Pancreas (tissue), 10 donors: ENCODE measurements at regions not wholly inside any gene's neighbourhood (a gene's known extent, or its start where the extent isn't known, plus 50 kb on each side); places are given as distances from the start of the nearest gene placed in this dataset.

ENCODE experiments used
- ATAC-seq, 4 donors: fragments of 200-7000 bp; cut with Tn5 transposase; one replicate each; pipeline versions ENCODE4 v1.8.0 to v1.9.1; 2020; ENCODE audit warnings: mild to moderate bottlenecking in 4 of 4, moderate library complexity in 4 of 4
- DNase-seq, 6 donors: peaks; one replicate each; pipeline ENCODE4 v3.0.0-alpha.2; 2020
- FAIRE-seq: peaks from 2 replicates; lab custom pipeline; 2012; peaks lifted over from hg19 to GRCh38; lab: Jason Lieb, UNC
- H3K27ac ChIP-seq, 4 donors: fragments of 200-600 bp; sonication (generic); 1 replicate in 3 of 4; 2 replicates in 1 of 4; pipeline versions ENCODE4 v1.5.0 to v1.8.0; 2020
- H3K27me3 ChIP-seq, 4 donors: fragments of 200-600 bp; one replicate each; pipeline ENCODE4 v1.8.0; 2021
- H3K36me3 ChIP-seq, 3 donors: fragments of 200-600 bp; sonication (generic) in 1 of 3; one replicate each; pipeline versions ENCODE4 v1.5.0 to v1.8.0; 2020 to 2021
- H3K4me1 ChIP-seq, 3 donors: fragments of 200-600 bp; one replicate each; pipeline ENCODE4 v1.8.0; 2021
- H3K4me3 ChIP-seq, 4 donors: fragments of 200-600 bp; sonication (generic) in 2 of 4; one replicate each; pipeline versions ENCODE4 v1.5.0 to v1.8.0; 2020 to 2021
- H3K9me3 ChIP-seq, 4 donors: fragments of 200-600 bp; one replicate each; pipeline ENCODE4 v1.8.0; 2021
- WGBS, 2 donors: extraction: QIAGEN DNeasy Blood & Tissue Kit; methylation state at CpG; one replicate each; pipeline ENCODE4 v1.1.7; 2013; 5-methylcytosine and 5-hydroxymethylcytosine counted together
- intact Hi-C, 3 donors: fragments of 100-400 bp; cut with DNase I; formaldehyde crosslinking; loops; one replicate each; pipeline versions ENCODE4 v1.11.1 to v1.14.2; 2022
- TF ChIP-seq, protein P1 (sequence below), 4 donors: fragments of 200-600 bp; sonication (generic) in 3 of 4; IDR thresholded peaks; one replicate each; pipeline versions ENCODE4 v1.5.0 to v1.8.0; 2021; ENCODE audit warnings: antibody characterized with exemption in 4 of 4
- donor health status: healthy with polysubstance abuse.
- donor health status: DM: no; HTN: no; CAD: no; lungs with moderate emphysema.
- donor health status: DM: no; HTN: no; CAD: no.
- donor health status: control.
- donor health status: control.
- donor health status: Bipolar disorder and iron deficiency.
- donor health status: DM: yes; HTN: yes; CAD: no.
- donor health status: DM: no; HTN: no; CAD: no.
- donor health status: DM: no; HTN: no; CAD: no.
- donor health status: DM: yes; HTN: yes; CAD: no.

DNA sequence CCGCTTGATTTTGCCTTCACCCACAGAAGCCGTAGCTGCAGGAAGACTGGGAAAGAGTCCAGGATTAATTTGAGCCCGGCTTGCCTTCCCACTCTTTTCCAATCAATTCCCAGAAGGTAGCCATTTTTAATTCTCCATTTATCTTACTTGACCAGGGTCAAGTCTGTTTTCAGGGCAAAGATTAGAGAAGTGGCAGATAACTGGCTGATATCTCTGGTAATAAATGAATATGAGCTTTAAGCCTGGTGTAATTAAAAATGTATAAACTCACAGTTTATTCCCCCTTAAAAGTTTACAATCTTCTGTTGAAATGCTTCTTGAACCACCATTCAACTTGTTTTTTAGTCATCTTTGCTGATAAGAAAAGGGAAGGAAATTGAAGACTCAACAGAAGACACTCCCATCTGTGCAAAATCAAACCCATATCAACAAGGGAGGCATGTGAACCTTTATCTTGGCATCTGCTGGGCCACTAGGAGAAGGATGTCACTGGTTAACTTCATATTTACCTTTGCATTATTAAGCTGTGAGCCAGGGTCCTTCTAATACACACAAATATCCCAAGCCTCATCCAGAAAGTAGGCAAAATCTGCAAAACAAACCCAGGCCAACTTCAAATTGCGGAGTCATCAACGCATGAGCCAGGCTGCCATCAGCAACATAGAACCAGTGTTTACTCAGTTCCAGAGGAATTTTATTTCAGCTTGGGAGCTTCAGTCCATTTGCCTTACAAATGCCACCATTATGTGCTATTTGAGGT lies 314.6 kb upstream of the MAF start:
- Histone ChIP-seq H3K9me3 (no peaks in the 10 kb centered on the region), H3K27me3 (no peaks in the 10 kb centered on the region), H3K4me3 (no peak overlapping the region), H3K4me1 (no peaks in the 10 kb centered on the region), H3K27ac (no peak overlapping the region), H3K36me3 (no peaks in the 10 kb centered on the region)
- FAIRE-seq (no peak), ATAC-seq (no peak), DNase-seq (no peak)
- WGBS, 2 donors, result 37 to 38% methylated on average over 5 of the region's 5 CpGs
- TF ChIP-seq, protein P1, sequence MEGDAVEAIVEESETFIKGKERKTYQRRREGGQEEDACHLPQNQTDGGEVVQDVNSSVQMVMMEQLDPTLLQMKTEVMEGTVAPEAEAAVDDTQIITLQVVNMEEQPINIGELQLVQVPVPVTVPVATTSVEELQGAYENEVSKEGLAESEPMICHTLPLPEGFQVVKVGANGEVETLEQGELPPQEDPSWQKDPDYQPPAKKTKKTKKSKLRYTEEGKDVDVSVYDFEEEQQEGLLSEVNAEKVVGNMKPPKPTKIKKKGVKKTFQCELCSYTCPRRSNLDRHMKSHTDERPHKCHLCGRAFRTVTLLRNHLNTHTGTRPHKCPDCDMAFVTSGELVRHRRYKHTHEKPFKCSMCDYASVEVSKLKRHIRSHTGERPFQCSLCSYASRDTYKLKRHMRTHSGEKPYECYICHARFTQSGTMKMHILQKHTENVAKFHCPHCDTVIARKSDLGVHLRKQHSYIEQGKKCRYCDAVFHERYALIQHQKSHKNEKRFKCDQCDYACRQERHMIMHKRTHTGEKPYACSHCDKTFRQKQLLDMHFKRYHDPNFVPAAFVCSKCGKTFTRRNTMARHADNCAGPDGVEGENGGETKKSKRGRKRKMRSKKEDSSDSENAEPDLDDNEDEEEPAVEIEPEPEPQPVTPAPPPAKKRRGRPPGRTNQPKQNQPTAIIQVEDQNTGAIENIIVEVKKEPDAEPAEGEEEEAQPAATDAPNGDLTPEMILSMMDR (IDR thresholded peaks at IDR 0.05), result no peak
- intact Hi-C loops, result no loop called here

DNA sequence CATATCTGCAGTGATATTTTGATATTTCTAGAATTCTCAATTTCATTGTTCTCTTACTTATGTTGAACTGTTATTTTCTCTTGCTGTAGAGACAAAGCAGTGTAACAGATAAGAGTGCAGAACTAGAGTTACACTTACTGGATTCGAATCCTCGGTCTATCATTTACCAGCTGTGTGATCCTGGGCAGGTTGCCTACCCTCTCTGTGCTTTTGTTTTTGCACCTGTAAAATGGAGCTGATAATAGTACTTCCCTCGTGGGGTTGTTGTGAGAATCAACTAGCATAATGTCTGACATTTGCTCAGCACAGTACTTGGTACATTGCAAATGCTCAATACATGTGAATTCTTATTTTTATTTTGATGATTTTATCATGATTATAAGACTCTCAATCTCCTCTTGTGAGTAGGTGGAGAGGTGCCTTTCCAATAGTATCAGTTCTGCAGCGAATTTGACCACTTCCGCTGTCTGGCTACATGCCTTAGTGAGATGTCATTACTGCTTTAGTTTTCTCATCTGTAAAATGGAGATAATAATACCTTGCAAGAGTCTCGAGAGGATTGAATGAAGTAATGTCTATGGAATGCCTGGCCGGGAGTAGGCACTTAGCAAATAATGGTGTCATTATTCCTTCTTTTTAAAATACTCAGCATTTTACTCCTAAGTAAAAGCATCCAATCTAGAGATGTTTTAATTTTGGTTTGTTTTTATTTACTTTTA lies 312.2 kb upstream of the MAF start:
- TF ChIP-seq, protein P1 (IDR thresholded peaks at IDR 0.05), result no peak
- Histone ChIP-seq H3K36me3 (no peaks in the 10 kb centered on the region), H3K9me3 (no peaks in the 10 kb centered on the region), H3K4me3 (no peak overlapping the region), H3K4me1 (no peaks in the 10 kb centered on the region), H3K27ac (no peak overlapping the region), H3K27me3 (no peaks in the 10 kb centered on the region)
- intact Hi-C loops, result no loop called here
- WGBS, 2 donors, result 62 to 65% methylated on average over 7 of the region's 7 CpGs
- no peak for DNase-seq
- no peak for FAIRE-seq
- no peak for ATAC-seq

DNA sequence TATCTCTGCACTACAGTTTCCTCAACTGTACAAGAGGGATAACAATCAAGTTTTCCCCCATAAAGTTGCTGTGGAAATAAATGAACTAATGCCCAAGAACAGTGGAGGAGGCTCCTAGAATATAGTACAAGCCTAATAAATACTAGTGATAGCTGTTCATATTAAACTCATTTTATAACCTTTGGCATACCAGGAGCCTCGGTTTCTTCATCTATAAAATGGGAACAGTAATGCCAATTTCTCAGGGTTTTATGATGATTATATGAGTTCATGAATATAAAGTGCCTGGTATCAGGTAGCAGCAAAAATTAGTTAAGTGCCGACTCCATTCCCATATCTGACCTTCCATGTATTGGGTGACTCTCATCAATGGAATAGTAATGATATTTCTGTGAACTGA lies 311.1 kb upstream of the MAF start:
- Histone ChIP-seq H3K4me3 (no peak overlapping the region), H3K27ac (no peak overlapping the region), H3K27me3 (no peaks in the 10 kb centered on the region), H3K4me1 (no peaks in the 10 kb centered on the region), H3K9me3 (no peaks in the 10 kb centered on the region), H3K36me3 (no peaks in the 10 kb centered on the region)
- FAIRE-seq, result no peak
- no peak for DNase-seq
- TF ChIP-seq, protein P1 (IDR thresholded peaks at IDR 0.05), result no peak
- ATAC-seq, result no peak
- intact Hi-C loops, result no loop called here
- WGBS, 2 donors, result 77 to 78% methylated on average over 2 of the region's 2 CpGs

DNA sequence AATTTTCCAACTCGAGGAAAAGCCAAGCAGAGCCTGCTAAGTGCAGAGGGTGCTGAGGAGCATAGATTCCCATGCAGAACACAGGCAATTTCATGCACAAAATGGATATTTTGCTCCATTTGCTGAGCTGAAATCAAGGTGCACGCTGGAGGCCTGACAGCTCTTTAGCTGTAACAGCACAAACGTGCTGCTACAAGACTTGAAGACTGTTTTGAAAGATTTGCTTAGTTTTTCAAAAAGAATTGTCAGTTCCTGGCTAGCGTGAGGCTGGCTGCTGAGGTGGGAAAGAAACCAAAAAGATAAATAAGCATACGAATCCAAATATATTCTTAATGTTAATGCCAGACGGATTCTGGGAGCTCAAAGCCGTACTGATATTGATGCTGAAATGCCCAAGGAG lies 309.0 kb upstream of the MAF start:
- WGBS, 2 donors, result 55 to 66% methylated on average over 7 of the region's 7 CpGs
- FAIRE-seq (no peak), ATAC-seq (no peak), DNase-seq (no peak)
- Histone ChIP-seq H3K27me3 (no peaks in the 10 kb centered on the region), H3K36me3 (no peaks in the 10 kb centered on the region), H3K27ac (no peak overlapping the region), H3K4me1 (no peaks in the 10 kb centered on the region), H3K9me3 (no peaks in the 10 kb centered on the region), H3K4me3 (no peak overlapping the region)
- TF ChIP-seq, protein P1 (IDR thresholded peaks at IDR 0.05), result no peak
- intact Hi-C loops, result no loop called here

DNA sequence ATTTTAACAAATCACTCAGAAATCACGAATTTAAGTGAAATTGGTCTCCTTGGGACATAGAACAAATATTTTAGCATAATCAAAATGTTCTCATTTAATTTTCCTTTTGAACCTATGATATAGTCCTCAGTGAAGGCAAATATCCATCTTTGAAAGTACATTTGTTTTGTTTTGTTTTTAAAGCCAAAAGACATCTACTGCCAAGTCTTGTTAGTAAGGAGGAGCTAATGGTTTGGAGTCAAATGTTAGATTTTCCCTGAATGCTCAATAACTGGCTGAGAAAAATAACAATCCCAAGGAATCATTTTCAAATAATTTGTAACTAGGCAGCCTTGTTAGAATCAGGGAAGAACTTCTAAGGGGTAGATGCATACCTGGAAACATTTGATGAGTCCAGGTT lies 302.9 kb upstream of the MAF start:
- TF ChIP-seq, protein P1 (IDR thresholded peaks at IDR 0.05), result no peak
- no peaks in the 10 kb centered on the region for H3K36me3 ChIP-seq
- H3K27ac ChIP-seq, result no peak overlapping the region
- no peak for ATAC-seq
- no peaks in the 10 kb centered on the region for H3K4me1 ChIP-seq
- H3K27me3 ChIP-seq, result no peaks in the 10 kb centered on the region
- no peak for FAIRE-seq
- H3K4me3 ChIP-seq, result no peak overlapping the region
- intact Hi-C loops, result no loop called here
- no peaks in the 10 kb centered on the region for H3K9me3 ChIP-seq
- 67 to 72% methylated on average over 1 of the region's 1 CpG for WGBS, 2 donors
- no peak for DNase-seq
